Smooth muscle cell (in vitro differentiated cells): ENCODE measurements at regions not wholly inside any gene's neighbourhood (a gene's known extent, or its start where the extent isn't known, plus 50 kb on each side); places are given as distances from the start of the nearest gene placed in this dataset.

Experiments used
- DNase-seq: peaks from one replicate; lab custom pipeline; 2025; ENCODE audit not compliant: unreplicated experiment; lab: John Stamatoyannopoulos, UW
- H2AFZ ChIP-seq: fragments of 200-600 bp; sonication (generic); 2 replicates; pipeline ENCODE4 v1.6.0; 2016; ENCODE audit warnings: antibody characterized with exemption, low read depth, mild to moderate bottlenecking
- H3F3A ChIP-seq: fragments of 200-600 bp; sonication (generic); 2 replicates; pipeline ENCODE4 v1.6.0; 2017; ENCODE audit warnings: antibody characterized with exemption, low read depth
- H3K27ac ChIP-seq: fragments of 200-600 bp; sonication (generic); 2 replicates; pipeline ENCODE4 v1.5.1; 2016; ENCODE audit warnings: low read depth, mild to moderate bottlenecking
- H3K27me3 ChIP-seq: fragments of 200-600 bp; sonication (generic); 2 replicates; pipeline ENCODE4 v1.6.1; 2016; ENCODE audit warnings: low read depth, mild to moderate bottlenecking
- H3K36me3 ChIP-seq: fragments of 200-600 bp; sonication (generic); 2 replicates; pipeline ENCODE4 v1.5.1; 2016; ENCODE audit warnings: low read depth
- H3K4me1 ChIP-seq: fragments of 200-600 bp; sonication (generic); 2 replicates; pipeline ENCODE4 v1.5.1; 2016; ENCODE audit warnings: low read depth
- H3K4me2 ChIP-seq: fragments of 200-600 bp; sonication (generic); 2 replicates; pipeline ENCODE4 v1.6.0; 2016; ENCODE audit warnings: mild to moderate bottlenecking
- H3K4me3 ChIP-seq: fragments of 200-600 bp; sonication (generic); 2 replicates; pipeline ENCODE4 v1.5.1; 2016; ENCODE audit warnings: mild to moderate bottlenecking
- H3K79me2 ChIP-seq: fragments of 200-600 bp; sonication (generic); 2 replicates; pipeline ENCODE4 v1.6.0; 2016; ENCODE audit warnings: low read depth, mild to moderate bottlenecking
- H3K9ac ChIP-seq: fragments of 200-600 bp; sonication (generic); 2 replicates; pipeline ENCODE4 v1.6.0; 2016; ENCODE audit warnings: low read depth
- H3K9me3 ChIP-seq: fragments of 200-600 bp; sonication (generic); replicated peaks from 2 replicates; pipeline ENCODE4 v1.5.1; 2016; ENCODE audit warnings: low read depth
- H4K20me1 ChIP-seq: fragments of 200-600 bp; sonication (generic); 2 replicates; pipeline ENCODE4 v1.6.0; 2016; ENCODE audit warnings: low read depth
- CTCF ChIP-seq: fragments of 200-600 bp; sonication (generic); IDR thresholded peaks from 2 replicates; pipeline ENCODE4 v1.5.1; 2017; ENCODE audit warnings: borderline replicate concordance, mild to moderate bottlenecking, antibody characterized with exemption; ENCODE audit not compliant: insufficient read depth, poor library complexity, severe bottlenecking
- WGBS: methylation state at CpG from one replicate; pipeline ENCODE4 v1.1.7; 2016; ENCODE audit warnings: low lambda C conversion rate; 5-methylcytosine and 5-hydroxymethylcytosine counted together

GRCh38 chr10:123398756-123399155 is 244.6 kb downstream of the BUB3 start:
- H3K9ac ChIP-seq: no peak overlapping the region
- no peaks in the 10 kb centered on the region for H4K20me1 ChIP-seq
- no peaks in the 10 kb centered on the region for H3K4me1 ChIP-seq
- no peaks in the 10 kb centered on the region for H3K79me2 ChIP-seq
- no peak for DNase-seq
- no peaks in the 10 kb centered on the region for H3K36me3 ChIP-seq
- no peak overlapping the region for H3K27ac ChIP-seq
- H3K9me3 ChIP-seq: no peaks in the 10 kb centered on the region
- no peak for TF ChIP-seq CTCF
- H3K4me2 ChIP-seq: no peak overlapping the region
- H3F3A ChIP-seq: no peaks in the 10 kb centered on the region
- no peak overlapping the region for H3K4me3 ChIP-seq
- no peaks in the 10 kb centered on the region for H3K27me3 ChIP-seq
- no peak overlapping the region for H2AFZ ChIP-seq

- Histone ChIP-seq H3K9ac (no peak overlapping the region), H3K79me2 (no peaks in the 10 kb centered on the region), H3K4me2 (no peak overlapping the region), H3K27me3 (no peaks in the 10 kb centered on the region), H3K4me1 (no peaks in the 10 kb centered on the region), H4K20me1 (no peaks in the 10 kb centered on the region), H3K9me3 (no peaks in the 10 kb centered on the region), H3K4me3 (no peak overlapping the region), H3K36me3 (no peaks in the 10 kb centered on the region), H3K27ac (no peak overlapping the region), H3F3A (no peaks in the 10 kb centered on the region), H2AFZ (no peak overlapping the region)
- TF ChIP-seq CTCF: no peak
- DNase-seq: no peak
- 91% methylated on average over 12 of the region's 12 CpGs for WGBS
These were observed 245.2 kb downstream of the BUB3 start for GRCh38 chr10:123399276-123399839.

- Histone ChIP-seq H2AFZ (no peak overlapping the region), H4K20me1 (no peaks in the 10 kb centered on the region), H3F3A (no peaks in the 10 kb centered on the region), H3K9me3 (no peaks in the 10 kb centered on the region), H3K4me1 (no peaks in the 10 kb centered on the region), H3K9ac (no peak overlapping the region), H3K27ac (no peak overlapping the region), H3K36me3 (no peaks in the 10 kb centered on the region), H3K4me3 (no peak overlapping the region), H3K4me2 (no peak overlapping the region), H3K27me3 (no peaks in the 10 kb centered on the region), H3K79me2 (no peaks in the 10 kb centered on the region)
- TF ChIP-seq CTCF: no peak
- no peak for DNase-seq
- WGBS: 84% methylated on average over 3 of the region's 3 CpGs
These were observed 247.8 kb downstream of the BUB3 start for GRCh38 chr10:123402021-123402420.

GRCh38 chr10:123402656-123403055 is 248.5 kb downstream of the BUB3 start:
- no peak for TF ChIP-seq CTCF
- Histone ChIP-seq H3K4me2 (no peak overlapping the region), H3F3A (no peaks in the 10 kb centered on the region), H3K9ac (no peak overlapping the region), H3K36me3 (no peaks in the 10 kb centered on the region), H3K79me2 (no peaks in the 10 kb centered on the region), H3K4me1 (no peaks in the 10 kb centered on the region), H3K27me3 (no peaks in the 10 kb centered on the region), H3K27ac (no peak overlapping the region), H3K9me3 (no peaks in the 10 kb centered on the region), H3K4me3 (no peak overlapping the region), H4K20me1 (no peaks in the 10 kb centered on the region), H2AFZ (no peak overlapping the region)
- 86% methylated on average over 5 of the region's 5 CpGs for WGBS
- no peak for DNase-seq
